VCaP (cell line): ENCODE measurements at regions not wholly inside any gene's neighbourhood (a gene's known extent, or its start where the extent isn't known, plus 50 kb on each side); places are given as distances from the start of the nearest gene placed in this dataset.

ENCODE experiments used
- H3K27ac ChIP-seq: fragments of 450-650 bp; 2 replicates; pipeline ENCODE4 v1.5.1; 2017
- CTCF ChIP-seq: fragments of 450-650 bp; conservative IDR thresholded peaks from 2 replicates; pipeline ENCODE4 v1.5.1; 2017; ENCODE audit warnings: mild to moderate bottlenecking, moderate library complexity

- TF ChIP-seq CTCF, result no peak
- no peak overlapping the region for H3K27ac ChIP-seq
These were observed 56.7 kb upstream of the TMEM248 start for GRCh38 chr7:66864294-66864693.

- TF ChIP-seq CTCF, result no peak
- H3K27ac ChIP-seq, result no peak overlapping the region
These were observed 55.6 kb upstream of the TMEM248 start for GRCh38 chr7:66865290-66865864.

GRCh38 chr7:66867198-66867790 is 53.7 kb upstream of the TMEM248 start:
- TF ChIP-seq CTCF, result no peak
- peak overlapping the region; percentile 3; the same call in 1 of the 2 replicates for H3K27ac ChIP-seq

- H3K27ac ChIP-seq, result no peak overlapping the region
- TF ChIP-seq CTCF, result no peak
These were observed 51.2 kb upstream of the TMEM248 start for GRCh38 chr7:66869660-66870450.

- H3K27ac ChIP-seq, result no peak overlapping the region
- no peak for TF ChIP-seq CTCF
These were observed 49.9 kb upstream of the TMEM248 start for GRCh38 chr7:66871076-66871475.
